ENCODE measurements at regions not wholly inside any gene's neighbourhood (a gene's known extent, or its start where the extent isn't known, plus 50 kb on each side); places are given as distances from the start of the nearest gene placed in this dataset.

DNA sequence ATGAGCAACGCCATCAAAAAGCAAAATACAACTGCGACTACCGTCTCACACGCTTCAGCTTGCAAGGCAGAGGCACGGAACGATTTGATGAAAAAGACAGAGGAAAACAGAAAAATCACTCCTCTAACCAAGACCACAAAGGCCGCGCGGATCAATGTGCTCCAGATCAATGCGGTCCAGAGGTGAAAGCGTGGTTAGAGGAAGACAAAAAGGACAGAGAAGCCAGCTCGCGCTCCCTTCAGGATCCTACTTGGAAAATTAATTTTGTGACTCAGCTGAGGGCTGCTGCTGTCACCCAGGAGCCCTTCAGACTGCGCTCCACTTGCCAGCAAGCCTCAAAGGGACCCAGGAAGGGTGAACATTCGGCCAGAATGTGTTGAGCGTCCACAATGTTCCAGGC is 140.2 kb upstream of the RPS6KA2 start:
- no peaks in the 10 kb centered on the region for H3K4me1 ChIP-seq
- H3K36me3 ChIP-seq, result no peaks in the 10 kb centered on the region
- no peak for ATAC-seq
- intact Hi-C loops (cut with DNase I), result no loop called here
- no peaks in the 10 kb centered on the region for H3K9me3 ChIP-seq
- H3K27me3 ChIP-seq, result peaks cover 0 to 4% (median 0%) of the 10 kb centered on the region in 7 donors
- WGBS, 2 donors, result 86 to 87% methylated on average over 16 of the region's 16 CpGs
- H3K4me3 ChIP-seq, result no peak overlapping the region
- TF ChIP-seq, protein P1, sequence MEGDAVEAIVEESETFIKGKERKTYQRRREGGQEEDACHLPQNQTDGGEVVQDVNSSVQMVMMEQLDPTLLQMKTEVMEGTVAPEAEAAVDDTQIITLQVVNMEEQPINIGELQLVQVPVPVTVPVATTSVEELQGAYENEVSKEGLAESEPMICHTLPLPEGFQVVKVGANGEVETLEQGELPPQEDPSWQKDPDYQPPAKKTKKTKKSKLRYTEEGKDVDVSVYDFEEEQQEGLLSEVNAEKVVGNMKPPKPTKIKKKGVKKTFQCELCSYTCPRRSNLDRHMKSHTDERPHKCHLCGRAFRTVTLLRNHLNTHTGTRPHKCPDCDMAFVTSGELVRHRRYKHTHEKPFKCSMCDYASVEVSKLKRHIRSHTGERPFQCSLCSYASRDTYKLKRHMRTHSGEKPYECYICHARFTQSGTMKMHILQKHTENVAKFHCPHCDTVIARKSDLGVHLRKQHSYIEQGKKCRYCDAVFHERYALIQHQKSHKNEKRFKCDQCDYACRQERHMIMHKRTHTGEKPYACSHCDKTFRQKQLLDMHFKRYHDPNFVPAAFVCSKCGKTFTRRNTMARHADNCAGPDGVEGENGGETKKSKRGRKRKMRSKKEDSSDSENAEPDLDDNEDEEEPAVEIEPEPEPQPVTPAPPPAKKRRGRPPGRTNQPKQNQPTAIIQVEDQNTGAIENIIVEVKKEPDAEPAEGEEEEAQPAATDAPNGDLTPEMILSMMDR (IDR thresholded peaks at IDR 0.05), result no peak
- no peak overlapping the region for H3K27ac ChIP-seq
- no peak for DNase-seq

DNA sequence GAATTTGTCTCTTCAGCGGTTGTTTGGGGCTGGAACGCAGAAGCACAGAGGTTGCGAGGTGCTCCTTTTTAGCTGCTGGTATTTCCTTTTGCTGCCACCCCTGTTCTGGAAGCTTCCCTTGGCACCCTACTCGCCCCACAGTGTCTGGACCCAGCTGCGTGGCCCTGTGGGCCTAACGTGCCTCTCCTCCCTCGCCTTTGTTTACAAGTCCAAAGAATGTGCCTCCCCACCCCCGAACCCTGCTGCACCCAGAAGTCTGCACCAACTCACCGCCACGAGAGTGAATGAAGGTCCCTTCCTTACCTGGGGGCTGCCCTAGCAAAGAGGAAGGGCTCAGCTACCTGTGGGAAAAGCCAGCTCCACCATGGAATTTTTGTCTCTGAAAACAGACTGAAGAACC is 139.7 kb upstream of the RPS6KA2 start:
- intact Hi-C loops (cut with DNase I), result no loop called here
- DNase-seq, result no peak

DNA sequence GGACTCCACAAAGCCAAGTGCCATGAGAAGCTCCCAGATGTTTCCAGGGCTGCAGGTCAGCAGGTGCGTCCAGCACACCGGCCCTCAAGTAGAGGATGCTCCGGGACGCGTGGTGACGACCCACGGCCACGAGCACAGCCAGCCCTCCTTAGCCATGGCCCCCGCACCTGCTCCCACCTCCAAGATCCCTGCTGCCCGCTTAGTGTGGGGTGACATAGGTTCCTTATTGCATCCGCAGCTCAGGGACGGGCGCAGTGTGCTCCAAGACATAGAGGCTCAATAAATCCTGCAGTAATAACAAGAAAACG is 138.1 kb upstream of the RPS6KA2 start:
- DNase-seq, result no peak
- TF ChIP-seq, protein P1 (IDR thresholded peaks at IDR 0.05), result no peak
- H3K4me3 ChIP-seq, result no peak overlapping the region
- ATAC-seq, result no peak
- H3K27ac ChIP-seq, result no peak overlapping the region
- no peaks in the 10 kb centered on the region for H3K4me1 ChIP-seq
- H3K27me3 ChIP-seq, result peaks cover 0 to 10% (median 0%) of the 10 kb centered on the region in 7 donors
- H3K36me3 ChIP-seq, result no peaks in the 10 kb centered on the region
- intact Hi-C loops (cut with DNase I), result no loop called here
- H3K9me3 ChIP-seq, result no peaks in the 10 kb centered on the region
- WGBS, 2 donors, result 94 to 96% methylated on average over 14 of the region's 14 CpGs

More for the DNA sequence above, 139.7 kb upstream of the RPS6KA2 start:
- H3K27ac ChIP-seq, result no peak overlapping the region
- WGBS, 2 donors, result 76 to 80% methylated on average over 10 of the region's 10 CpGs
- no peaks in the 10 kb centered on the region for H3K9me3 ChIP-seq
- no peaks in the 10 kb centered on the region for H3K36me3 ChIP-seq
- TF ChIP-seq, protein P1 (IDR thresholded peaks at IDR 0.05), result no peak
- ATAC-seq, result no peak
- H3K4me1 ChIP-seq, result no peaks in the 10 kb centered on the region
- H3K4me3 ChIP-seq, result no peak overlapping the region
- H3K27me3 ChIP-seq, result peaks cover 0 to 4% (median 0%) of the 10 kb centered on the region in 7 donors

DNA sequence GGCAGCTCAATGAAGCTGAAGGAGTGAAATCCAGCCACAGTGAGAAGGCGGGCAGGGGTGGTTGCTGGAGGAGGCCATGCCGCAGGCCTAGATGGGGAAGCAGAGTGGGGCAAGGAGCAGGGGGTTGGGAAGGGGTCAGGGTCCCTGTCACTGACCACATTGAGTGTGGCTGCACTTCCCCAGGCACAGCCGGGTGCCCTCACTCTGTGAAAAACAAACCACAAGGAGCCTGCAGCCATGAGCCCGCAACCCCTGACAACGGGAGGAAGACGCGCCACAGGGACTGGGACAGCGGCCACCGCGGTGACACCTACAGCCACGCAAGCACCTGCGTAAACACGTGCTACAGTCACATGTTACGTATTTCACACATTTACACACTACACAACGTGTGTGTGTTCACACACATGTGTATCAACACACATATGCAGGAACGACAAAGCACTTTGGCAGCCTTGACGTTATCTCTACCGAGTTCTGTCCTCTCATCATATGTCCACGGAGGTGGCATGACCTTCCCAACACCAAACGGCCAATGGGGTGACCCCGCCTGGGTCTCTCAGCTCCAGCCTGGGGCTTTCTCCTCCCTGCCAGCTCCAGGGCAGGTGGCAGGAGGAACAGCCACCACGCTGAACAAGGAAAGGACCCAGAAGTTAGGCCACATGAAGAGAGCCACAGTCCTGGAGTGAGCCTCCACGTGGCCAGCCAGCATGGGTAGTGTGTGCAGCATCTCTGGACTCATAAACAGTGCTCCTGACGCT is 137.6 kb upstream of the RPS6KA2 start:
- Histone ChIP-seq H3K9me3 (no peaks in the 10 kb centered on the region), H3K4me1 (no peaks in the 10 kb centered on the region), H3K4me3 (no peak overlapping the region), H3K36me3 (no peaks in the 10 kb centered on the region), H3K27me3 (peaks cover 0 to 12% (median 0%) of the 10 kb centered on the region in 7 donors), H3K27ac (no peak overlapping the region)
- 94 to 95% methylated on average over 24 of the region's 24 CpGs for WGBS, 2 donors
- intact Hi-C loops (cut with DNase I), result no loop called here
- DNase-seq, result no peak
- no peak for ATAC-seq
- TF ChIP-seq, protein P1 (IDR thresholded peaks at IDR 0.05), result no peak

Measured in heart right ventricle (tissue), 16 donors.